HCT116 (cell line): ENCODE measurements at regions not wholly inside any gene's neighbourhood (a gene's known extent, or its start where the extent isn't known, plus 50 kb on each side); places are given as distances from the start of the nearest gene placed in this dataset.

Experiments used
- CEBPB ChIP-seq: IDR thresholded peaks from 2 replicates; pipeline ENCODE4 v1.6.1; 2012; ENCODE audit warnings: low read depth
- CTCF ChIP-seq, 3 experiments: fragments of 200-600 bp in 1 of 3; sonication (generic) in 1 of 3; IDR thresholded peaks in 2 of 3; conservative IDR thresholded peaks in 1 of 3; 2 replicates each; pipeline ENCODE4 v1.5.1; 2012 to 2017; ENCODE audit warnings: low read depth in 2 of 3, low read length in 2 of 3, antibody characterized with exemption in 1 of 3, borderline replicate concordance in 1 of 3, control low read depth in 1 of 3, mild to moderate bottlenecking in 1 of 3, mixed read lengths in 1 of 3, mixed run types in 1 of 3, moderate library complexity in 1 of 3; ENCODE audit not compliant: insufficient read depth in 1 of 3
- EZH2 ChIP-seq: fragments of 200-600 bp; sonication (generic); IDR thresholded peaks from 2 replicates; pipeline ENCODE4 v1.6.1; 2017; ENCODE audit warnings: antibody characterized with exemption, mixed run types
- EZH2phosphoT487 ChIP-seq: fragments of 200-600 bp; IDR thresholded peaks from 2 replicates; pipeline ENCODE4 v1.6.1; 2018; ENCODE audit warnings: antibody characterized with exemption, borderline replicate concordance
- JUND ChIP-seq: IDR thresholded peaks from 2 replicates; pipeline ENCODE4 v1.6.1; 2012
- POLR2A ChIP-seq: IDR thresholded peaks from 2 replicates; pipeline ENCODE4 v1.7.0; 2011; ENCODE audit warnings: borderline replicate concordance; ENCODE audit not compliant: insufficient read depth, insufficient read length; ENCODE audit errors: extremely low read depth
- POLR2AphosphoS5 ChIP-seq: IDR thresholded peaks from 2 replicates; pipeline ENCODE4 v1.6.1; 2011; ENCODE audit warnings: mild to moderate bottlenecking, low read depth, low read length, moderate library complexity
- SRF ChIP-seq: IDR thresholded peaks from 2 replicates; pipeline ENCODE4 v1.6.1; 2012; ENCODE audit warnings: low read depth
- TCF7L2 ChIP-seq: IDR thresholded peaks from 2 replicates; pipeline ENCODE4 v1.7.0; 2011; ENCODE audit warnings: borderline replicate concordance, inconsistent platforms; ENCODE audit not compliant: insufficient read depth, insufficient read length; ENCODE audit errors: extremely low read depth
- ZBTB33 ChIP-seq: IDR thresholded peaks from 2 replicates; pipeline ENCODE4 v1.6.1; 2011; ENCODE audit warnings: mild to moderate bottlenecking, low read length, moderate library complexity; ENCODE audit not compliant: insufficient replicate concordance; ENCODE audit errors: extremely low read depth

- TF ChIP-seq CTCF (IDR thresholded peaks at IDR 0.05 in 2 of 3, conservative IDR thresholded peaks at IDR 0.05 in 1 of 3; ENCODE audit: borderline replicate concordance in 1 of 3, insufficient read depth in 1 of 3, low read depth in 2 of 3, low read length in 2 of 3) (no peak), POLR2AphosphoS5 (no peak), EZH2phosphoT487 (no peak), POLR2A (no peak), JUND (no peak), SRF (no peak), TCF7L2 (no peak), CEBPB (no peak), ZBTB33 (no peak), EZH2 (no peak)
Observed at GRCh38 chr6:139602577-139602976, 228.1 kb upstream of the CITED2 start.
